HUES48 (cell line): ENCODE measurements at regions not wholly inside any gene's neighbourhood (a gene's known extent, or its start where the extent isn't known, plus 50 kb on each side); places are given as distances from the start of the nearest gene placed in this dataset.

Experiments
- H3K27ac ChIP-seq: one replicate; pipeline ENCODE4 v1.7.0; 2013; ENCODE audit warnings: low read depth, low read length, inconsistent platforms
- H3K27me3 ChIP-seq: 2 replicates; pipeline ENCODE4 v1.6.1; 2013; ENCODE audit warnings: mild to moderate bottlenecking, low read length; ENCODE audit not compliant: control insufficient read depth, insufficient read depth
- H3K36me3 ChIP-seq: 2 replicates; pipeline ENCODE4 v1.6.1; 2013; ENCODE audit warnings: low read length; ENCODE audit not compliant: control insufficient read depth, insufficient read depth
- H3K4me1 ChIP-seq: 2 replicates; pipeline ENCODE4 v1.6.1; 2013; ENCODE audit warnings: mild to moderate bottlenecking, low read length; ENCODE audit not compliant: control insufficient read depth, insufficient read depth
- H3K4me3 ChIP-seq: 2 replicates; pipeline ENCODE4 v1.5.1; 2013; ENCODE audit warnings: mild to moderate bottlenecking, low read depth, low read length
- H3K9ac ChIP-seq: 2 replicates; pipeline ENCODE4 v1.6.1; 2013; ENCODE audit warnings: mild to moderate bottlenecking, low read depth, low read length, moderate library complexity
- H3K9me3 ChIP-seq: 2 replicates; pipeline ENCODE4 v1.6.1; 2013; ENCODE audit warnings: low read length; ENCODE audit not compliant: control insufficient read depth, insufficient read depth

DNA sequence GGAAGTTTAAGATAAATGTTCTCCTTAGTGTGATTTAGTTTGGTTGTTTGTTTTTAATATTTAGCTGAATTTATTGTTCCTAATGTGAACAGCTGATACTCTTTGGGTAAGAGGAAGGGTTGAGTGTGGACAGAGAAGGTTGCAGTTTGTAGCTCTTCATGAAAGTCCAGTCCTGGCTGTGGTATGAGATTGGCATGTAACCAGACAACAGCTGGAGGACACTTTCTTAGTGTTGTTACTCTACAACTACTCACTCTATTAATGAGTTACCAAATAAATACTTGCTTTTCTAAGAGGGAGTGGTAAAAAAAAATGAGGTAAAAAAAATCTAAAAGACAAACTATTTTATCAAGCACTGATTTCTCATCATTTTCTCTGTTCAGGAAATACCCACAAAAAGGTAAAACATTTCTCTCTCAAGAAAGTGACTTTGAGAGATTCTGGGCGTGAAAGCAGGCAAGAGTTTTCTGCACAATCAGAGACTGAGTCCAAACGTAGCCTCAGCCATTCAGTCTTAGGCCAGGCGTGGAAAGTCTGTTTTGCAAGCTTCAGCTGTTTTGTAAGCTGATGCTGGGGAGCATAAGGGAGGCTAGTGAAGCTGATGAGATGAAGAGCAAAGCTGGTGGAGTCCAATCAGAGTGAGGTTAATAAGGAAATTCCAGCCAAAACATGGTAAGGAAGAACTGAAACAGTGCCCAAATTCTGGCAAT lies 138.5 kb upstream of the ARPP21 start:
- H3K27ac ChIP-seq = no peak overlapping the region
- no peaks in the 10 kb centered on the region for H3K9me3 ChIP-seq
- peaks cover 11% of the 10 kb centered on the region for H3K4me1 ChIP-seq
- H3K4me3 ChIP-seq = no peak overlapping the region
- no peak overlapping the region for H3K9ac ChIP-seq
- H3K36me3 ChIP-seq = no peaks in the 10 kb centered on the region
- no peaks in the 10 kb centered on the region for H3K27me3 ChIP-seq

DNA sequence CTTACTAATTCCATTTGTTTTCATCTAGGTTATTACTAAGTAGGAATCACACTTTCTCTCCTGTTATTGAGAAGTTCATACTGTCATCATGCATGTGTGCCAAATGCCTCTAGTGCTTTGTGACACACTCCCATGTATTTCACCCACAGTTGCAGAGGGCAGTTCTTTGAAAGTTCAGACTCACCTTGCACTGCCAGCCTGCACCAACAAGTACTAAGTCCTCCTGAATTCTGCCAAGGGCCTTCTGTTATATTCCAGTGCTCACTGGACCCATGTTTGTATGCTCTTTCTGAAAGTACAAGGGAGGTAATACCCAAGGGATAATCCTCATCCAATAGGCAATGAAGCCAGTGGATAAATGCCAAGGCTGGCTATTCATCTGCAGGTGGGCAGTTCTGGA lies 136.6 kb upstream of the ARPP21 start:
- Histone ChIP-seq H3K4me1 (peaks cover 11% of the 10 kb centered on the region), H3K27me3 (no peaks in the 10 kb centered on the region)

DNA sequence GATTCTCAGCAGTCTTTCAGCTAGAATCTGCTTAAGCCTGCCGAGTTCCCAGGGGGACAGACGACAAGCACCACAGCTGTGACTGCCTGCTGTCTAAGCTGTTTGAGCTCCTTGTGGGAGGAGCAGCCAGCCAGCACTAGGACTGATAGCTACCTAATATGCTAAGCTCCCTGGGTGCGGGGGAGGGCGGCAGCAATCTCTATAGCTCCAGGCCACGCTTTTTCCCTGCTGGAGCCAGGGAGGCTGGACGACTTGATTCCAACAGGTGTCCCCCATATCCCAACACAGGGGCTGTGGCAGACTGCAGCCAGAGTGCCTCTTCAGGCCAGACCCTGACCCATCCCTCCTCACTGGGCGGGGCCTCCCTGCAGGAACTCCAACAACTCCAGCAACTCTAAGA lies 134.1 kb upstream of the ARPP21 start:
- no peaks in the 10 kb centered on the region for H3K9me3 ChIP-seq
- no peak overlapping the region for H3K9ac ChIP-seq
- peaks cover 11% of the 10 kb centered on the region for H3K4me1 ChIP-seq
- H3K4me3 ChIP-seq = no peak overlapping the region
- H3K36me3 ChIP-seq = no peaks in the 10 kb centered on the region
- no peaks in the 10 kb centered on the region for H3K27me3 ChIP-seq
- H3K27ac ChIP-seq = peak overlapping the region; percentile 32

More for the DNA sequence above, 136.6 kb upstream of the ARPP21 start:
- H3K4me3 ChIP-seq = no peak overlapping the region
- H3K36me3 ChIP-seq = no peaks in the 10 kb centered on the region
- H3K9me3 ChIP-seq = no peaks in the 10 kb centered on the region
- no peak overlapping the region for H3K9ac ChIP-seq
- no peak overlapping the region for H3K27ac ChIP-seq

DNA sequence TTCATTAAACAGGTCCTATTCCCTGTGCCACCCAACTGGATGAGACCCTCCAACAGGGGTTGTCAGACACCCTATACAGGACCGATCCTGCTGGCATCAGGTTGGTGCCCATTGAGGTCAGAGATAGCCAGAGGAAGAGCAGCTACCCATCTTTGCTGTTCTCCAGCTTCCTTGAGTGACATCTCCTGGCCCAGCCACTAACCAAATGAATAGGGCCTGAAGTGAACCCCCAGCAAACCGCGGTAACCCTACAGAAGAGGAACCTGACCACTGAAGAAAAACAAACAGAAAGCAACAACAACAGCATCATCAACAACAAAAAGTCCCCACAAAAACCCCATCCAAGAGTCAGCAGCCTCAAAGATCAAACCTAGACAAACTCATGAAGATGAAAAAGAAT lies 133.6 kb upstream of the ARPP21 start:
- H3K4me3 ChIP-seq = no peak overlapping the region
- no peaks in the 10 kb centered on the region for H3K36me3 ChIP-seq
- no peaks in the 10 kb centered on the region for H3K9me3 ChIP-seq
- peaks cover 11% of the 10 kb centered on the region for H3K4me1 ChIP-seq
- H3K9ac ChIP-seq = no peak overlapping the region
- no peaks in the 10 kb centered on the region for H3K27me3 ChIP-seq
- peak overlapping the region; percentile 32 for H3K27ac ChIP-seq

DNA sequence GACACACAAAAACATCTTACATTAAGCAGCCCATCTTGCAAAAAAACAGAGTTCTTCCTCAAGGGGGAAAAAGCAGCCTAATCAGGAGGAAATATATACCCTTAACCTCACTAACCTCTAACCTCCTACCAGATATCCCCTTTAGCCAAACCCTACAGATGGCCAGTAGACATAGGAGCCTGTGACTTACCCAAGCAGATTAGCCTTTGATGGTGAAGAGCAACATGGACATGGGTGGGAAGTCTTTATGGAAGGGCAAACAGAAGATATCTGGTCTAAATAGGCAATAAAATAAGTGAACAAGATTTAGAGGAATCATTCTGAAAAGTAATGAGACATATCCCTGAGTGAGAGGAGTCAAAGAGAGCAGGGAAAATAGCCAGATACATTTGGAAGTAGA lies 119.4 kb upstream of the ARPP21 start:
- H3K4me3 ChIP-seq = no peak overlapping the region
- no peaks in the 10 kb centered on the region for H3K27me3 ChIP-seq
- no peaks in the 10 kb centered on the region for H3K36me3 ChIP-seq
- no peaks in the 10 kb centered on the region for H3K9me3 ChIP-seq
- H3K27ac ChIP-seq = no peak overlapping the region
- H3K9ac ChIP-seq = no peak overlapping the region
- 0 out of 2 replicates have a peak, but pooled peaks cover 2% of the 10 kb centered on the region for H3K4me1 ChIP-seq

DNA sequence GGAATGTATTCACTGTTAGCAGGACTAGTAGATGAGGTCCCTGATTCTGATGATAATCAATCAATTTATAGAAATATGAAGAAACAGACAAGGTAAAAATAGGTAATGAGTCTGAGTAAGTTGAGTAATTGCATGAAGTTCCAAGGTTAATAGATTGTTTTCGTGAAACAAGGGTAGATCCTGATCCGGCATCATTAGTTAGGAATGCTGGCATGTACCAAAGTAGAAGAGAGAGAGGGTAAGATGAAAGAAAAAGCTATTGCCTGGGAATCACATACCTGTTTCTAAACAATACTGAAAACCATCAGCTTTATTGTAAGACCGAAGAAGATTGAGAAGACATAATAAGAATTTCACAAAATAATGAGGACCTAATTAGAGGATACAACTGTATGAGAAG lies 118.1 kb upstream of the ARPP21 start:
- Histone ChIP-seq H3K27me3 (no peaks in the 10 kb centered on the region), H3K4me1 (0 out of 2 replicates have a peak, but pooled peaks cover 2% of the 10 kb centered on the region), H3K36me3 (no peaks in the 10 kb centered on the region), H3K9ac (no peak overlapping the region), H3K4me3 (no peak overlapping the region), H3K27ac (no peak overlapping the region), H3K9me3 (no peaks in the 10 kb centered on the region)

DNA sequence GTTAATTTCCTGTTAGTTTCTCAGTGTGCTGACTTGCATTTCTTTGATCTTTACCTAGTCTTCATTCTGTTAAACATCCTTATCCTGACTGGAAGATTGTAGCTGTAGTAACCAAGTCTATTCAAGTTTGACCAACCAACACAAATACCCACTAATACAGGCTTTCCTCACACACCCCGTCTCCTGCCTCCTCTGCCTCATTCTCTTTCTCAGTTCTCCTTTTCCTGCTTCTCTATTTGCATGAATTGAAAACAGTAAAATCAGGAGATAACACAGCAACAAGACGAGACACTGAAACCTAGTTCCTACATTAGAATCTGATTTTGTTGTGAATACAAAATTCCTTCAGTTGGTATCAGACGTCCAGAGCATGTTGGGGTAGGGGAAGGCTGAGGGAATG lies 116.9 kb upstream of the ARPP21 start:
- no peak overlapping the region for H3K9ac ChIP-seq
- no peaks in the 10 kb centered on the region for H3K9me3 ChIP-seq
- H3K27me3 ChIP-seq = no peaks in the 10 kb centered on the region
- H3K4me3 ChIP-seq = no peak overlapping the region
- no peak overlapping the region for H3K27ac ChIP-seq
- H3K36me3 ChIP-seq = no peaks in the 10 kb centered on the region
- 0 out of 2 replicates have a peak, but pooled peaks cover 2% of the 10 kb centered on the region for H3K4me1 ChIP-seq

DNA sequence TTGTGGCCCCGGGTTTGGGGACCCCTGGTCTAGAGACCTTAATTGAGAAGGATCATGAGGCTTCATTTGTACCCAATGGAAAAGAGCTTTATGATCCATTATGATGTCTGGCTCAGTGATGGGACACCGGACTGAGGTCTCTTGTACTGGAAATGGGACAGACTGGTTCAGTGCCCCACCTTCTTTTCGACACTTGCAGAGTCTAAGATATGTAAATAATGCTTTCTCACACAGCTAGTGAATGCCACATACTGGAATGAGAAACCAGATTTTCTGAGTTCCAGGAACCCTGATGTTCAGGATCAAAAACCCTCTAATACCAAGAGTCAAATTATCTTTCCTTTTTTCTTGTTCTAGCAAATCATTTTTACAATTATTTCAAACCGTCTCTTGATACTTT lies 116.3 kb upstream of the ARPP21 start:
- Histone ChIP-seq H3K4me3 (no peak overlapping the region), H3K27me3 (no peaks in the 10 kb centered on the region), H3K4me1 (0 out of 2 replicates have a peak, but pooled peaks cover 2% of the 10 kb centered on the region), H3K9me3 (no peaks in the 10 kb centered on the region), H3K27ac (no peak overlapping the region), H3K9ac (no peak overlapping the region), H3K36me3 (no peaks in the 10 kb centered on the region)

DNA sequence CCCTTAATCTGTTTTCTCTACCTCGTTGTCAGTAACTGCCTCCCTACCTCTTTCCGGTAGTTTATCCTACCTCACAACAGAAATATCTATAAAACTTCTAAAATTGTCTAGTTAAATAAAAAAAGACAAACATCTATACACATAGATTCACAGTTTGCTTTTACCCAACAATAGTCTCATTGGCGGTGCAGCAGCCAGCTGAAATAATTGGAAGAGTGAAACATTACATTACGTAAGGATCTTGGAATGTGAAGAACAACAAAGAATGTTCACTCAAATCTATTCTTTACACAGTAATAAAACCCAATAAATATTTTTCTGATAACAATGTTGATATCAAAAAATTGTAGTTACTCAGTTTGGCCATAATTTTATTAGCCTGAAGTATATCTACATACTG lies 115.5 kb upstream of the ARPP21 start:
- Histone ChIP-seq H3K36me3 (no peaks in the 10 kb centered on the region), H3K9ac (no peak overlapping the region), H3K4me1 (0 out of 2 replicates have a peak, but pooled peaks cover 2% of the 10 kb centered on the region), H3K27me3 (no peaks in the 10 kb centered on the region), H3K4me3 (no peak overlapping the region), H3K27ac (no peak overlapping the region), H3K9me3 (no peaks in the 10 kb centered on the region)

DNA sequence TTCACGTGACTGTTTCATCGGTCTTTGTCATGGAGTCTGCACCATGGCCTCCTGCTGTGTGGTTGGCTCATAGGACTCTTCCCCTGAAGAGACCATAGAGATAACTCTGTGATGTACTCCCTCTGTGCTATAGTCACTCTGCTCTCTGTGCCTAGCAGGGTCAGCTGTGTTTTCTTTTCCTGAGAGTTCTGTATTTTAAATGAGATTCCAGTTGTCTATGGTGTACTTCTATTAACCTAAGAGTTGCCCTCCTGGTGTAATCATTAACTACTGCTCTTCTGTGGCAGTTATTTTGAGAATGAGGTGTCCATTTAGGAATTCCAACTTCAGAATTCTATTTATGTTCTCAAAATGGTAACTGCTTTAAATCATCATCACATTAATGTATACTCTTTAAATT lies 114.5 kb upstream of the ARPP21 start:
- no peak overlapping the region for H3K27ac ChIP-seq
- no peaks in the 10 kb centered on the region for H3K27me3 ChIP-seq
- H3K9me3 ChIP-seq = no peaks in the 10 kb centered on the region
- H3K9ac ChIP-seq = no peak overlapping the region
- 0 out of 2 replicates have a peak, but pooled peaks cover 2% of the 10 kb centered on the region for H3K4me1 ChIP-seq
- H3K36me3 ChIP-seq = no peaks in the 10 kb centered on the region
- H3K4me3 ChIP-seq = no peak overlapping the region

DNA sequence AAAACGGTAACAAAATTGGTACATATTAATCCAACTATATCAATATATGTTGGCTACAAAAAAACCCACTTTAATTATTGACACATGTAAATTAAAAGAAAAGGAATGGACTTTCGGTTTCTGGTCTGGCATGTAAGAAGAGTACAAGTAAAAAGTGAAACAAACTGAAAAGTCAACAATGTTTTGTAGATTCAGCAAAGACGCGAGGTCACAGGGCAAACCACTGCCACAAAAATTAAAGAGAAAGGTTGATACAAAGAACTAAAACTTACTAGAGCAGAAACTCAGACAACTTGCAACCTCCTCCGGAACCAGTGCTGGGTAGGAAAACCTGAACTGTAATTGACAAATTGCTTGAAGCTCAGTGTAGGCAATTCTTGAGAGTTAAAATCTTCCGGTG lies 110.6 kb upstream of the ARPP21 start:
- H3K27ac ChIP-seq = no peak overlapping the region
- no peak overlapping the region for H3K9ac ChIP-seq
- no peaks in the 10 kb centered on the region for H3K9me3 ChIP-seq
- H3K27me3 ChIP-seq = no peaks in the 10 kb centered on the region
- no peaks in the 10 kb centered on the region for H3K36me3 ChIP-seq
- H3K4me3 ChIP-seq = no peak overlapping the region
- 0 out of 2 replicates have a peak, but pooled peaks cover 2% of the 10 kb centered on the region for H3K4me1 ChIP-seq
